ENCODE measurements at regions not wholly inside any gene's neighbourhood (a gene's known extent, or its start where the extent isn't known, plus 50 kb on each side); places are given as distances from the start of the nearest gene placed in this dataset.

- CTCF ChIA-PET = interaction anchor here (0.9 to 2.4 kb wide), 4 partner anchors 11 to 34 kb away, joined by 3 to 10 read pairs (median 3); no protein-coding TSS in a partner anchor
- TF ChIP-seq CTCF (IDR thresholded peaks at IDR 0.05; ENCODE audit: control extremely low read depth, extremely low read depth, low read depth, missing control alignments) = no peak
- no peak for DNase-seq (ENCODE audit: extremely low spot score)
- POLR2A ChIA-PET = interaction anchor here (1.9 kb wide), 1 partner anchor 142 kb away, joined by 7 read pairs; the partner anchor contains the start of gene ID2
Observed at GRCh38 chr2:8539743-8540551, 141.9 kb upstream of the ID2 start.

GRCh38 chr2:8540552-8541055 lies 141.3 kb upstream of the ID2 start:
- DNase-seq (ENCODE audit: extremely low spot score) = no peak
- no peak for TF ChIP-seq CTCF (IDR thresholded peaks at IDR 0.05; ENCODE audit: control extremely low read depth, extremely low read depth, low read depth, missing control alignments)
- ChIA-PET CTCF (interaction anchor here (0.9 to 2.4 kb wide), 3 partner anchors 12 to 34 kb away, joined by 3 to 10 read pairs (median 3); no protein-coding TSS in a partner anchor), POLR2A (no interaction called here)

- no peak for TF ChIP-seq CTCF (IDR thresholded peaks at IDR 0.05; ENCODE audit: control extremely low read depth, extremely low read depth, low read depth, missing control alignments)
- POLR2A ChIA-PET = no interaction called here
- CTCF ChIA-PET = interaction anchor here (1.6 kb wide), 1 partner anchor 15 kb away, joined by 3 read pairs; no protein-coding TSS in a partner anchor
- no peak for DNase-seq (ENCODE audit: extremely low spot score)
Observed at GRCh38 chr2:8541223-8541622, 140.6 kb upstream of the ID2 start.

- POLR2A ChIA-PET = no interaction called here
- no peak for DNase-seq (ENCODE audit: extremely low spot score)
- TF ChIP-seq CTCF (IDR thresholded peaks at IDR 0.05; ENCODE audit: control extremely low read depth, extremely low read depth, low read depth, missing control alignments) = no peak
- CTCF ChIA-PET = no interaction called here
Observed at GRCh38 chr2:8541636-8542035, 140.2 kb upstream of the ID2 start.

GRCh38 chr2:8542381-8543059 lies 139.3 kb upstream of the ID2 start:
- POLR2A ChIA-PET = interaction anchor here (4.5 kb wide), 1 partner anchor 140 kb away, joined by 27 read pairs; the partner anchor contains the start of gene ID2
- no peak for DNase-seq (ENCODE audit: extremely low spot score)
- CTCF ChIA-PET = interaction anchor here (1.5 to 3.4 kb wide), 5 partner anchors 9 to 24 kb away, joined by 3 to 17 read pairs (median 5); no protein-coding TSS in a partner anchor
- no peak for TF ChIP-seq CTCF (IDR thresholded peaks at IDR 0.05; ENCODE audit: control extremely low read depth, extremely low read depth, low read depth, missing control alignments)

- ChIA-PET POLR2A (interaction anchor here (2.3 to 4.5 kb wide), 2 partner anchors 28 to 139 kb away, joined by 6 to 27 read pairs; partner anchors contain the start of gene ID2), CTCF (interaction anchor here (1.1 to 3.4 kb wide), 7 partner anchors 10 to 238 kb away, joined by 3 to 17 read pairs (median 5); no protein-coding TSS in a partner anchor)
- DNase-seq (ENCODE audit: extremely low spot score) = no peak
- no peak for TF ChIP-seq CTCF (IDR thresholded peaks at IDR 0.05; ENCODE audit: control extremely low read depth, extremely low read depth, low read depth, missing control alignments)
Observed at GRCh38 chr2:8543060-8543382, 138.8 kb upstream of the ID2 start.
